DLD1 (cell line): ENCODE measurements at regions not wholly inside any gene's neighbourhood (a gene's known extent, or its start where the extent isn't known, plus 50 kb on each side); places are given as distances from the start of the nearest gene placed in this dataset.

Experiments used
- in situ Hi-C: cut with HindIII; loops from 2 replicates; pipeline ENCODE4 v1.10.0; 2017; ENCODE audit warnings: low sequenced_read_pairs

GRCh38 chr16:62907562-62907961 lies 871.3 kb upstream of the CDH8 start:
- in situ Hi-C loops = no loop called here

- in situ Hi-C loops = no loop called here
These were observed 867.8 kb upstream of the CDH8 start for GRCh38 chr16:62903961-62904502.

GRCh38 chr16:62899737-62900136 lies 863.5 kb upstream of the CDH8 start:
- in situ Hi-C loops = no loop called here

DNA sequence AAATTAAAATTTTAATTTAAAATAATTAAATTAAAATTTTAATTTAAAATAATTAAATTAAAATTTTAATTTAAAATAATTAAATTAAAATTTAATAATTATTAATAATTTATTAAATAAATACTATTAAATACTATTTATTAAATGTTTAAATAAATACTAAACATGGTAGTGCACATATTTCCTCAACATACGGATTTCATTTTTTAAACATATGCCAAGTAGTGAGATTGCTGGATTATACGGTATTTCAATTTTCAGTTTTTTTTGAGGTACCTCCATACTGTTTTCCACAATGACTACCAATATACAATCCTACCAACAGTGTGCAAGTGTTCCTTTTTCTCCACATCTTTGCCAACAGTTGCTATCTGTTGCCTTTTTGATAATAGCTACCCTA lies 852.9 kb upstream of the CDH8 start:
- in situ Hi-C loops = no loop called here

DNA sequence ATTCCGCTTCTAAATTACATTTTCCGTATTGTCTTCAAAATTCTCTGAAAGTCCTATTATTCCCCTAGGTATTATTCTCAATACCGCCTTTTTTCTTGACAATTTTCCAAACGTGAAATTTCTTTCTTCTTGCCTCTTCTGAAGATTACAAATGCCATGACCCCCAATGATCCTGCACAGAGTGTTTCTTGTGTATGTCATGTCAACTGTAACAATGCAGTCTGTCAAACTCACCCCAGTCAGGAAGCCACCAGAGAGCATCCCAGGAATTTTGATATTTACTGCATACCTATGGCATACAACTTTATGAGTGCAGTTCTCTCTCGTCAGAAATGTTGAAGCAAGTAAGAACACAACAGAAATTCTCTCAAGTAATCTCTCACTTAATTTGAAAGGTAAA lies 847.3 kb upstream of the CDH8 start:
- in situ Hi-C loops = no loop called here

DNA sequence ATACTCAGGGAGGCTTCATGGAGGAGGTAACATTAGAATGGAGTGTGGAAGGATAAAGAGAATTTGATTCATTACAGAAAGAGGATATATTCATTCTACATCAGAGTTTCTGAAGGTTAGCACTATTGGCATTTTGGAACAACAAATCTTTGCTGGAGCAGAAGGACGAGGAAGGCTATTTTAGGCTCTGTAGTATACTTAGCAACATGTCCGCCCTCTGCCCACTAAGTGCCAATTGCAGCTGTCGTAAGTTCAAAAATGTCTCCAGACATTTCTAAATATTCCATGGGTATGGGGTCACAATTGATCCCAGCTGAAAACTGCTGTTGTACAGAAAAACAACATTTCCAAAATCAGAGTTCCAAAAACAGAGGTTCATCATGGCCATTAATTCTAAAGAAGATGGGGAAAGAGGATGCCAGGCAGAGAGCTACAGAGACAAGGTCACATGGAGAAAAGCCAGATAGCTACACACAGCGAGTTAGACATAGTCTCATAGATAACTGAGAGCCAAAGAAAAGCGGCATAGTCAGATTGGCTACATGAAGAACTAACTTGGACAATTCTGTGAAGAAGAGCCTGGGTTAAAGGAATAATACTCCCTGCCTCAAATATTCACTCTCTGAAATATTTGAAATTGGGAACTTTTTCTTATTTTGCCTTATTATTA lies 846.4 kb upstream of the CDH8 start:
- in situ Hi-C loops = no loop called here

- in situ Hi-C loops = no loop called here
These were observed 839.9 kb upstream of the CDH8 start for GRCh38 chr16:62876133-62876532.

GRCh38 chr16:62872339-62872738 lies 836.1 kb upstream of the CDH8 start:
- in situ Hi-C loops = no loop called here

- in situ Hi-C loops = no loop called here
These were observed 834.3 kb upstream of the CDH8 start for GRCh38 chr16:62870554-62870953.

DNA sequence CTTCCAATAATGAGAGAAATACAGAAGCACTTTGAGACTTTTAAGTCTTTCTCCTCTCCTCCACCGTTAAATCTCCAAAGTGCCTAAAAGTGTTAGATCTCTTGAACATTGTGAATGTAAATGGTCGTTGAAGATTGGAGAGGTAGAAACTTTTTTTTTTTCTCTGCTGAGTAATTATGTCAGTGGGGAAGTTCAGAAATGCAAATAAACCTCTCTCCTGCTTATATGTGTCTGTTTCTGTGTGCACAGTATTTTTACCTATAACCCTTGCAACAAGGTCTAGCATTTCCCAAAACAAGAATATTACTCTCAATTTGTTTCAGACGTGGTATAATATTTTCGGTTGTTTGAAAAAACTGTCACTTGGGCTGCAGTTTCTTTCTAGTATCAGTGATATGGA lies 833.6 kb upstream of the CDH8 start:
- in situ Hi-C loops = no loop called here

DNA sequence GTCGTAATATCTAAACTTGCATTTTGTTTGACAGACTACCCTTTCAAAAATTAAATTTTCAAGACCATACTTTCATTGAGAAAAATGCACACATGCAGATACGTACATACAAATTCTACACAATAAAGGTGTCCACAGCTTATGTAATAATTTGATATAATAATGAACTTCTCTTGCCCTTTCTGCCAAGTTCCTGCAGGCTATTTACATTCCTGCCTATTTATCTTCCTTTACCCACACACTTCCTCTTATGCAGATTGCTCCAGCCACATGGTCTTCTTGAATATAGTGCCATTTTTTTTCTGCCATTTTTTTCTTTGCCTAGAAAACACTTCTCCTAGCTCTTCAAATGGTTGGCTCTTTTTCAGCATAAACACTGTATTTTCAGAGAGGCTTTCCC lies 826.9 kb upstream of the CDH8 start:
- in situ Hi-C loops = no loop called here

GRCh38 chr16:62853887-62854286 lies 817.6 kb upstream of the CDH8 start:
- in situ Hi-C loops = no loop called here

DNA sequence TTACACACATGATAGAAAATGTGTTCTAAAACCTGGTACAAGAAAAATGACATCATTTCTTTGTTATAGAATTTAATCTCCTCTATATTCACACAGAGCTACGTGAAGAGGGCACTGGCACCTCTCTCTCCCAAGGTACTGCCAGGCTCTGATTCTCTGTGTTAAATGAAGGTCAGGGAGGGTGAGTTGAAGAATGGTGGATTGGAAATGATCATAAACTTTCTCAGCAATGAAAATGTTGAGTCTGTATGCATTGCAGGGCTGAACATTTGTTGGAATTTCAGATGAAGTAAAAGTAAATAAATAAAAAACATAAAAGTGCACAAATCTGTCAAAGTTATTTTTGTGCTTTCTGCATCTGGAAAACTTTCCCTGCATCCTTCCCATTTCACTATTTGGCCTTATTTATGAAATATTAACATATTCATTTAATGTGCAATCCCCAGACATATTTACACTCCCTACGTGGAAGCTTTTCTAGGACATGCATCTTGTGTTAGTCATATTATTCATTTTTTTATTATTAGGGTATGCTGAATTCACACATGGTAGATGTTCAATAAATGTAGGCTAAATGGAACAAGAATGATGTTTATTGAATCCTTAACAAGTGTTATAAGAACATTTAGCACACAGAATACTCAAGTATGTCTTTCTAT lies 810.3 kb upstream of the CDH8 start:
- in situ Hi-C loops = no loop called here

DNA sequence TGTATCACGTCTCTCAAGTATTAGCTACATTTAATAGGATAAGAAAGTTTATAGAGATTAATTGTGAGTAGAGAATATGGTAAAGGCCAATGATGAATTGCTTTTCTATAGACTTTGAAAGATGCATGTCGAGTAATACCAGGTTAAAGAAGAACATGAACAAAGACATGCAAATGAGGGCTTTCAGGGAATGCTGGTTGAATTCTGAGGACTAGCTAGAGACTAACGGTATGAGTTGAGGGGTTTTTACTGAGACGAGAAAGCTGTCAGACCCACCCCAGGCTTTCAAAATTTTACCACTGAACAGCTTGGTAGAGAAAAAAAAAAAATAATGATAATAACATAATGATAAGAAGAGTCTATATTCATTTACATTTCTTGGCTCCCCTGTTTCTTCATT lies 796.0 kb upstream of the CDH8 start:
- in situ Hi-C loops = no loop called here

DNA sequence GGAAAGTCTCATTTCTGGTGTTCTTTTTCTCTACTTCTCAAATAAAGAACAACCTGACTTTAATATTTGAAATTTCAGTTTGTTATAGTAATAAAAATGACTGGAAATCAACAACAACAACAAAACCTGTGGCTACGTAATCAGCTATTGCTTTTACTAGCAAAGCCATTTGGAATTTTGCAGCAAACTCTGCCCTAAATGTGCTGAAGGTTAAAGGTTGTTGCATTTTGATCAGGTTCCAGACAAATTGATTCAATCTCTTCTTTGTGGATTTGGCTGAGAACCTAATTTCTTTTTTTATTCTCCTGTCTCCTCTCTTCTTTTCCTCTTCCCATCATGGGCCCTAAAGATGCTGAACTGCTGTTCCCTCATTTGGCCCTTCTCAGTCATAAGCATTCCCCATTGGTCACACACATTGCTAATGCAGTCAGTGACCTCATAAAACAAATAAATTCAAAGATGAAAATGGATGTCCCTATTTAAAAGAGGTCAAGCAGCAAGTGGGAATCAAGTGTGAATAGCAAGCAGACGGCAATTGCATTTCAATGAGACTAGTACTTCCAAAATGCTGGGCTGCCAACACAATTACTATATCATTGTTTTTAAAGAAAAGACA lies 795.1 kb upstream of the CDH8 start:
- in situ Hi-C loops = no loop called here

GRCh38 chr16:62829607-62830006 lies 793.4 kb upstream of the CDH8 start:
- in situ Hi-C loops = no loop called here

GRCh38 chr16:62829084-62829483 lies 792.8 kb upstream of the CDH8 start:
- in situ Hi-C loops = no loop called here

- in situ Hi-C loops = no loop called here
These were observed 785.6 kb upstream of the CDH8 start for GRCh38 chr16:62821824-62822223.

- in situ Hi-C loops = no loop called here
These were observed 780.8 kb upstream of the CDH8 start for GRCh38 chr16:62816971-62817519.

GRCh38 chr16:62814891-62815290 lies 778.7 kb upstream of the CDH8 start:
- in situ Hi-C loops = no loop called here

DNA sequence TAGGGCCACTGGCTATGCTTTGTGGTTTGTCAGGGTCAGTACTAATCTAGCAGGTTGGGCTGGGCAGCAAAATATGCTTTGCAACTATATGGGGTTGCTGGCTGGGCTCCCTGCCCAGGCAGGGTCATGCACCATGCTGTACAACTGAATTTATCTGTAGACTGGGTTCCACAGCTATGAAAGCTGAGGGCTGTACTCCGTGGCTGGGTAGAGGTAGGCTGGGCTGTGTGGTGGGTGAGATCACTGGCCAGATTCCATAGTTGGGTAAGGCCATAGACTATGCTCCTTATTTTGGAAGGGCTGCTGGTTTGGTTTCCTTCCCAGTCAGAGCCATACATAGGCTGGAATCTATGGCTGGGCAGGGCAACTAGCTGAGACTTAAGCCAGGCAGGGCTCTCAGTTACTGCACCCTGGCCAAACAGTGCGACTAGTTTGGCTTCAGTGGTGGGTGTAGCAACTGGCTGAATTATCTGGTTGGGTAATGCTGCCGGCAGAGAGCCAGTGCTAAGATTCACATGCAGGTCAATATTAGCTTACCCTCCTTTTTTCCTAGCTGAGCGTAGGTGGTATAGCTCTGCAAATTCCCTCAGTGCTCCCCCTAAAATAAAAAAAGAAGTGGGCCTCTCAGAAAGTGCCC lies 769.1 kb upstream of the CDH8 start:
- in situ Hi-C loops = no loop called here
